GM10266 (cell line): ENCODE measurements at regions not wholly inside any gene's neighbourhood (a gene's known extent, or its start where the extent isn't known, plus 50 kb on each side); places are given as distances from the start of the nearest gene placed in this dataset.
"Not testable (repeated sequence)": the region's sequence is repeated elsewhere in the genome, so short reads cannot be mapped to it uniquely, and the experiment has no call there.

Source experiments
- DNase-seq: peaks from one replicate; pipeline ENCODE4 v3.0.0; 2012; ENCODE audit errors: extremely low spot score
- CTCF ChIP-seq: IDR thresholded peaks from 2 replicates; pipeline ENCODE4 v1.5.1; 2012; ENCODE audit warnings: mild to moderate bottlenecking, low read depth; ENCODE audit not compliant: control insufficient read depth, insufficient read depth; ENCODE audit errors: missing control alignments

DNA sequence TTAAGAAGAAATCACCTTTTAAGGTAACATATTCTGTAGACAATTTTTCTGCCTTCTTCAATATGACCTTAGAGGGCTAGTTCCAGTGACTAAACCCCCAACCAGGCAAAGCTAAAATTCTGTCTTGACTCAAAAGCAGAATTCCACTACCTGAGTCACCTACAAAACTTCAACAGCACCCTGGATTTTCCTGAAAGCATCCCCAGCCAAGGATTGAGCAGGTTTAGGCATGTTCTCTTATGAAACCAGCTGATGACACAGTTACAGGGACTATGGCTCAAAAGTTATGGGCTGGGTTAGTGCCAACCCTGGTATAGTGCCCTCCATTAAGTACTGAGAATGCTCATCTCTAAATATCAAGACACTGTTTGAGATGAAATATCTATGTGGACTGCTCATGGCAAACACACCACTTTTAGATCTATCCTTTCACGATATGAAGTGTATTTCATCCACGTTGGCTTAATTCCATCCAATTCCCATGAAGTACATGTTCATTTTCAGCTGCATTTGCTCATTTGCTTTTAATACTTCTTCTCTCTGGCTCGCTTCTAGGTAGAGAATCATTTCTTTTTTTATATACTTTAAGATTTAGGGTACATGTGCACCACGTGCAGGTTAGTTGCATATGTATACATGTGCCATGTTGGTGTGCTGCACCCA, 53.6 kb upstream of the TNFAIP3 start:
- no peak for TF ChIP-seq CTCF
- DNase-seq: no peak

GRCh38 chr6:137814030-137814429, 53.0 kb upstream of the TNFAIP3 start:
- DNase-seq: not testable (repeated sequence)

DNA sequence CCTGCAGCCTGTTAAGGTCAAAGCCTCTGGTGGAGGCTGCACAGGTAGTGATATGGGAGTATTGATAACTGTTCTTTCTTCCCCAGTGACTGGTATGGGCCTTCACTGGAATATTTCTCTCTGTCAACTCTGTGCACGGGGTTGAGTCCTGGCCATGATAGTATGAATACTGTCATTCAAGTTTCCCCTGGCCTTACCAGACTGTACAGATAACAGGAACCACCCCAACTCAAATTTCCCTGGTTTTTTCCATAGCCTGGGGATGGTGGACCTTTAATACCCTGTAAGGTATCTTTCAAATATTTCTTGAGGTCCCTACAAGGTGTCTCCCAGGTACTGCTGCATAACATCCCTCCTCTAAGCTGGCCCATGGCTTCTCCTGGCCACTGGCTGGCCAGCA, 51.4 kb upstream of the TNFAIP3 start:
- TF ChIP-seq CTCF: no peak
- DNase-seq: no peak

DNA sequence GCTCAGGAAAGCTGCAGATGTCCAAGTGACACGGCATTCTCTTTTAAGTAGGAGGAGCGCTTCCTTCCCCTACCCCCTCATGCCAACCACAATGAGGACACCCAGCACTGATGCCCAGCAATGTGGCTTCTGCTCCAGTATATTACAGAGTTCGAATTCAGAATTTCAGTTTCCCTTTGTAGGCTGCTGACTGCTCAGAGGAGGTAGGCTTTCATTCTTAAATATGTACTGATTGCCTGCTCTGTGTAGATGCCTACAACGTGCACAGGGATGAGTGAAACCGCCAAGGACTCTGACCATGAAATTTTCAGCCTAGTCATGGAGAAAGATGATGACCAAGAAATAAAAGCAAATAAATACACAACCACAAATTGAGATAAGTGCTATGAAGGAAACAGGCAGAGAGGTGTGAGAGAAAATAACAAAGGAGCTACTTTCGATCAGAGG, 50.9 kb upstream of the TNFAIP3 start:
- TF ChIP-seq CTCF: no peak
- no peak for DNase-seq

- DNase-seq: no peak
- no peak for TF ChIP-seq CTCF
Measured at GRCh38 chr6:137816688-137817618, 50.1 kb upstream of the TNFAIP3 start.
